NB4 (cell line): ENCODE measurements at regions not wholly inside any gene's neighbourhood (a gene's known extent, or its start where the extent isn't known, plus 50 kb on each side); places are given as distances from the start of the nearest gene placed in this dataset.

Experiments used
- POLR2A ChIP-seq: IDR thresholded peaks from 2 replicates; pipeline ENCODE4 v1.6.1; 2011; ENCODE audit warnings: mild to moderate bottlenecking; ENCODE audit not compliant: insufficient read length; ENCODE audit errors: extremely low read depth
- TF ChIP-seq, protein P1 (sequence below): IDR thresholded peaks from one replicate; pipeline ENCODE4 v1.5.1; 2012; ENCODE audit warnings: low read depth, low read length

DNA sequence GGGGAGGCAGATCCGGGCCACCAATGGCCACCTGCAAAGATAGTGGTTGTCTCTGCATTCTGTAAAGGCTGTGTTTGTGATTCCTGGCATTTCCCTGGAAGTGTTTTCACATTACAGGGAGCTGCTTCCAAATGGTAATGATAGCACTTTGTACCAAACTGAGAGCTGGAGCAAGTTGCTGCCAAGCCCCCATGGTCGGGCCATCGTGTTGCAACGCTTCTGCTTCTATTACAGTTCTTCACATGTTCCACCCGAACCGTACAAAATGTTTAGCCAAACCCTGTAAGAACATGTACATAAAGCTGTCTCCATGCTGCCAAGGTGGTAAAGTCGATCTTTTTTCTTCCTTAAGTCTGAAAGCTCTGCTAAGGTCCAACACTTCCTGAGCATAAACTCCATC is 397.7 kb upstream of the NFE2L3 start:
- TF ChIP-seq, protein P1, sequence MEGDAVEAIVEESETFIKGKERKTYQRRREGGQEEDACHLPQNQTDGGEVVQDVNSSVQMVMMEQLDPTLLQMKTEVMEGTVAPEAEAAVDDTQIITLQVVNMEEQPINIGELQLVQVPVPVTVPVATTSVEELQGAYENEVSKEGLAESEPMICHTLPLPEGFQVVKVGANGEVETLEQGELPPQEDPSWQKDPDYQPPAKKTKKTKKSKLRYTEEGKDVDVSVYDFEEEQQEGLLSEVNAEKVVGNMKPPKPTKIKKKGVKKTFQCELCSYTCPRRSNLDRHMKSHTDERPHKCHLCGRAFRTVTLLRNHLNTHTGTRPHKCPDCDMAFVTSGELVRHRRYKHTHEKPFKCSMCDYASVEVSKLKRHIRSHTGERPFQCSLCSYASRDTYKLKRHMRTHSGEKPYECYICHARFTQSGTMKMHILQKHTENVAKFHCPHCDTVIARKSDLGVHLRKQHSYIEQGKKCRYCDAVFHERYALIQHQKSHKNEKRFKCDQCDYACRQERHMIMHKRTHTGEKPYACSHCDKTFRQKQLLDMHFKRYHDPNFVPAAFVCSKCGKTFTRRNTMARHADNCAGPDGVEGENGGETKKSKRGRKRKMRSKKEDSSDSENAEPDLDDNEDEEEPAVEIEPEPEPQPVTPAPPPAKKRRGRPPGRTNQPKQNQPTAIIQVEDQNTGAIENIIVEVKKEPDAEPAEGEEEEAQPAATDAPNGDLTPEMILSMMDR = no peak
- TF ChIP-seq POLR2A = no peak
